ACC112 (cell line): ENCODE measurements at regions not wholly inside any gene's neighbourhood (a gene's known extent, or its start where the extent isn't known, plus 50 kb on each side); places are given as distances from the start of the nearest gene placed in this dataset.

Experiments used
- H2AFZ ChIP-seq: fragments of 200-600 bp; sonication (generic); one replicate; pipeline ENCODE4 v1.6.0; 2017; ENCODE audit warnings: antibody characterized with exemption, low read length; ENCODE audit not compliant: unreplicated experiment
- H3K27ac ChIP-seq: fragments of 200-600 bp; sonication (generic); 2 replicates; pipeline ENCODE4 v1.5.1; 2014; ENCODE audit warnings: low read depth, mild to moderate bottlenecking, antibody characterized with exemption, low read length, moderate library complexity
- H3K27me3 ChIP-seq: fragments of 200-600 bp; sonication (generic); 2 replicates; pipeline ENCODE4 v1.6.1; 2014; ENCODE audit warnings: mild to moderate bottlenecking, antibody characterized with exemption, low read length, moderate library complexity, mixed read lengths; ENCODE audit not compliant: insufficient read depth
- H3K36me3 ChIP-seq: fragments of 200-600 bp; sonication (generic); 2 replicates; pipeline ENCODE4 v1.6.1; 2016; ENCODE audit warnings: mild to moderate bottlenecking, antibody characterized with exemption, low read length, moderate library complexity, mixed read lengths; ENCODE audit not compliant: insufficient read depth
- H3K4me1 ChIP-seq: fragments of 200-600 bp; sonication (generic); one replicate; pipeline ENCODE4 v1.6.1; 2016; ENCODE audit warnings: low read length, mixed read lengths; ENCODE audit not compliant: insufficient read depth, unreplicated experiment, control insufficient read depth
- H3K4me3 ChIP-seq: fragments of 200-600 bp; sonication (generic); 2 replicates; pipeline ENCODE4 v1.5.1; 2014; ENCODE audit warnings: mild to moderate bottlenecking, low read depth, low read length
- H3K79me2 ChIP-seq: fragments of 200-600 bp; sonication (generic); one replicate; pipeline ENCODE4 v1.6.0; 2016; ENCODE audit warnings: low read length; ENCODE audit not compliant: control insufficient read depth, unreplicated experiment, insufficient read depth

DNA sequence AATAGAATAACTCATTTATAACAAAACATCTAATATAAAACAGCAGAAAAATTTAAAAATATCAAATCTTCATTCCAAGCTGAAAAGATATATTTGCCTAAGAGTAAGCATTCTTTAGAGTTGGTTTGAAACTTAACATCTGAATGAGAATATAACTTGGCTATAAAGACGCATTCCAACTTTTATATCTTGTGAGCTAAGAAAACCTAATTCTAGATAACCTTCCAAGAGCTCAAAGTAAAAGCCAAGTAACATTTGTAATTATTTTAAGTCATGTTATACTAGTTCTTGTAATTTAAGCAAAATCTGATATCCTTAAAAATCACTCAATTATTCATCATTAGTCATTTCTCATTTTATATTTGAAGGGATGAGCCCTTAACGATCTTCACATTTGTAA is 368.9 kb downstream of the C12orf50 start:
- peaks cover 5% of the 10 kb centered on the region for H3K4me1 ChIP-seq
- H3K36me3 ChIP-seq: no peaks in the 10 kb centered on the region
- peak overlapping the region; percentile 91 for H2AFZ ChIP-seq
- no peaks in the 10 kb centered on the region for H3K79me2 ChIP-seq
- no peak overlapping the region for H3K27ac ChIP-seq
- no peak overlapping the region for H3K4me3 ChIP-seq
- H3K27me3 ChIP-seq: no peaks in the 10 kb centered on the region

DNA sequence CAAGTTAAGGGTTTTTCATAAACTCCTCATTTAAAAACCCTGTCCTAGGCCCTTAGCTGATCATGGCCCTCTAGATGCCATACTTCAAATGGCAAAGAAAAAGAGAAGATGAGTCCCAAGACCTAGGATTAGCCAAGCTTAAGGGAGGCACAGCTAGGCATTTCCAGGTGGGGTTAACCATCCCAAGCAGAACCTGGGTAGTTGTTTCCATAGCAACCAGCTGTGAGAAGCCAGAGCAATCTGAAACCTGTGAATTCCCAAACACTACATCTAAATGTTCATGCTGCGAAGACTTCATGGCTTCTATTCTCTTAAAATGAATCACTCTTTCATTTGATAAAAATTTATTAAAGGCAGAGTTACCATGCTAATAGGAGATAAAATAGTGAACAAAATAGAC is 372.9 kb downstream of the C12orf50 start:
- Histone ChIP-seq H3K4me1 (peaks cover 6% of the 10 kb centered on the region), H2AFZ (no peak overlapping the region), H3K4me3 (no peak overlapping the region), H3K36me3 (no peaks in the 10 kb centered on the region), H3K27ac (no peak overlapping the region), H3K27me3 (no peaks in the 10 kb centered on the region), H3K79me2 (no peaks in the 10 kb centered on the region)

DNA sequence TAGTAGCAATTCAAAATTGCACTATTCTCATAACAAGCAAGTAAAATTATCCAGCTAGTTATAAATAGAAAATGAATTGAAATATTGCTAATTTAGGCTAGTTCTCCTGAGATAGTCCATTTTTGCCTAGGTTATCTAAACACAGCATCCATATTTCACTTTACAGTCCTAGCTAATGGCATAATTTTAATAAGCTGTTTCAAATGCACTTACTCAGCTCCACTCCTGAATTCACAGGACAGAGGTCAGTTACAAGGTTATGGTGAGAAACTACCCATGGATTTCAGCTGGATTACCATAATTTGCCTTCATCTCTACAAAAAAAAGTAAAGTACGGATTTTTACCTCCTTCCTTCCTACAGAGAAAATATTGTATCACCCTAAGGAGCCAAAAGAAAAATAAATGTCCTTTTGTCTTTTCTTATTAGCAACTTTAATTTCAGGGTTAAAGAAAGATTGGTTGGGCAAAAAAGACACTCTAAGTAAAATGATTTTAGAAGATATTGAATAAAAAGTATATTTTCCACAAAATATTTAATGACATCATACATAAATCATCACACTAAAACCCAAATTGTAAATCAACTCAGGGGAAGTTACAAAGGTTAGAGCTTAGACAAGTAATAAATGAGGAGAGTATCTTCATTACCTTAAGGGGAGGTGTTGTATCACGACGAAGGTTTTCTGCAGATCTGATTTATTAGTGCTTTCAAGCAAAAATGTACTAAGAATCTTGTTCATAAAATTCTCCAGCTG is 377.4 kb downstream of the C12orf50 start:
- H3K27ac ChIP-seq: no peak overlapping the region
- peaks cover 6% of the 10 kb centered on the region for H3K4me1 ChIP-seq
- H3K27me3 ChIP-seq: no peaks in the 10 kb centered on the region
- H2AFZ ChIP-seq: no peak overlapping the region
- no peaks in the 10 kb centered on the region for H3K36me3 ChIP-seq
- H3K4me3 ChIP-seq: no peak overlapping the region
- no peaks in the 10 kb centered on the region for H3K79me2 ChIP-seq

DNA sequence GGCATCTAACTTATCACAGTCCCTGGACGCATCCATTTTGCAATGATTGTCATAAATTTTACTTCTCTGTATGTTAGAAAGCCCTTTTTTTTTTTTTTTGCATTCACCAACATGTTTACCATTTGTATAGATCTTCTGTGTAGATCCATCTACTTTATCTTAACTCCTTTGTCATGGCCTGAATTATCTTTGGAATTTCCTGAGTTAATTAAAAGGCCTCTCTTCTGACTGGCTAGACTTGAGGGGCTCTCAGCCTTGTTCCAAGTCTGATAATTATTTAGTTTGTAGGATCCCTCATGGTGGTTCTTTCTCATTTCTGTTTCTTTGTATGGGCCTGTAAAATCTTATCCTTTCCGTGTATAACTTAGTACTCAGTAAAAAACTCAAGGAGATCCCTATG is 387.0 kb downstream of the C12orf50 start:
- H2AFZ ChIP-seq: no peak overlapping the region
- H3K27me3 ChIP-seq: no peaks in the 10 kb centered on the region
- H3K27ac ChIP-seq: no peak overlapping the region
- no peaks in the 10 kb centered on the region for H3K36me3 ChIP-seq
- H3K4me1 ChIP-seq: no peaks in the 10 kb centered on the region
- no peak overlapping the region for H3K4me3 ChIP-seq
- no peaks in the 10 kb centered on the region for H3K79me2 ChIP-seq

DNA sequence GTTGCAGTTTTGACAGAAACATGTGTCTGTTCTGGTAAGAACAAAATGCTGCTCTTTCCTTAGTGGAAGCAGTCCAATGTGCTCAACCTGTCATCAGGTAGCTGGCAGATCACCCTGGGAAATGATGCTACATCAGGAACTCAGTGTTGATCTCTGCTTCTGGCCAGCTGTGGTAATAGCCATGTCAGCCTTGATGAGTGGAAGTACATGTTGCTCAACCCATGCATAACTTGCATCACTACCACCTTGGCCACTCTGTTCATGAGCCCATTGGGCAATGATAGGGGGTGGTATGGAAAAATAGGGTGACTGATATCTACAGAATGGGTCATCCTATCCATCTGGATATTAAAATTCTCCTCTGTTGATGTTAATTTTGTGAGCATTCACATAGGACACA is 411.0 kb downstream of the C12orf50 start:
- Histone ChIP-seq H3K27ac (no peak overlapping the region), H2AFZ (no peak overlapping the region), H3K27me3 (no peaks in the 10 kb centered on the region), H3K36me3 (no peaks in the 10 kb centered on the region), H3K4me1 (no peaks in the 10 kb centered on the region), H3K79me2 (no peaks in the 10 kb centered on the region), H3K4me3 (no peak overlapping the region)

DNA sequence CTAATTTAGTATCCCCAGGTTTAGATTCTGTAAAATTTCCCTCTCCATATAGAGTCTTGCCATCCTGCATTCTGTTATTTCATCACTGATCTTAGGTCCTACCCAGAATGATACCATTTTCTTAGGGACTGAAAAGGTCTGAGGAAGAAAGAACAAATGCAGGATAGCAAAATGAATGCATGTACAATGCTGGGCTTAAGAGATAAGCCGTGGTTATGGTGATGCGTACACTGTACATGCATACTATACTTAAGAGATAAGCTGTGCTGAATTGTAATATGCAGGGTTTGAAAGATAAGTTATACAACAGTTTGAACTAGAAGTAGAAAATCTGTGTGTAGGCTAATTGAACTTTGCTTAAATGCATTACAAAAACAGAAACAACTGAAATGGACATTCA is 416.2 kb downstream of the C12orf50 start:
- Histone ChIP-seq H3K79me2 (no peaks in the 10 kb centered on the region), H3K4me3 (no peak overlapping the region), H3K27me3 (no peaks in the 10 kb centered on the region), H2AFZ (no peak overlapping the region), H3K27ac (no peak overlapping the region), H3K4me1 (no peaks in the 10 kb centered on the region), H3K36me3 (no peaks in the 10 kb centered on the region)

DNA sequence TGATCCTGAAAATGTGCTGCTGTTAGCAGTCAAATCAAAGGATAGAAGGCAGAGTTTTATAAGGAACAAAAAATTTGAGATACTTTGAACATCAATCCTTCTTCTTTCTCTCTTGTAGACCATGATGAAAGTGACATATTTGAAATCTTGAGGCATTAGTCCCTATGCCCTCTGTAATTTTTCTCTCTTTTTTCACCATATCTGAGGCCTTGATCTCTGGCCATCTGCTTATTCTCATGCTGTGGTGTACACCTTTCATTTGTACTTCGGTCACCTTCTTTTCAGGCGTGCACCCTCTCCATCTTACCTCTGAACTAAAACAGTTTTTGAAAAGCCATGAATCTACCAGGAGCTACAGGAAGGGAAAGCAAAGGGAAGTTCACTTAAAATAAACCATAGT is 420.9 kb downstream of the C12orf50 start:
- Histone ChIP-seq H3K27ac (no peak overlapping the region), H3K36me3 (no peaks in the 10 kb centered on the region), H3K27me3 (no peaks in the 10 kb centered on the region), H2AFZ (no peak overlapping the region), H3K79me2 (no peaks in the 10 kb centered on the region), H3K4me1 (no peaks in the 10 kb centered on the region), H3K4me3 (no peak overlapping the region)

DNA sequence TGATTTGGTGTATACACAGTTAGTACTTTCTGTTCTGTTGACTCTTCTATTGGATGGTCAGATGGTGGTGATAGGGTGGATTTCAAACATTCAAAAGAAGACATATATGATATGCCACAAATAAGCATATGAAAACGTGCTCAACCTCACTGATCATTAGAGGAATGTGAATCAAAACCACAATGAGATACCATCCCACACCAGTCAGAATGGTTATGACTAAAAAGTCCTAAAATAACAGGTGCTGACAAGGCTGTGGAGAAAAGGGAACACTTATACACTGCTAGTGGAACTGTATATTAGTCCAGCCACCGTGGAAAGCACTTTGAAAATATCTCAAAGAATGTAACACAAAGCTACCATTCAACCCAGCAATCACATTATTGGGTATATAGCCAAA is 425.5 kb downstream of the C12orf50 start:
- Histone ChIP-seq H3K4me1 (no peaks in the 10 kb centered on the region), H3K36me3 (no peaks in the 10 kb centered on the region), H2AFZ (no peak overlapping the region), H3K79me2 (no peaks in the 10 kb centered on the region), H3K27ac (no peak overlapping the region), H3K27me3 (no peaks in the 10 kb centered on the region), H3K4me3 (no peak overlapping the region)

DNA sequence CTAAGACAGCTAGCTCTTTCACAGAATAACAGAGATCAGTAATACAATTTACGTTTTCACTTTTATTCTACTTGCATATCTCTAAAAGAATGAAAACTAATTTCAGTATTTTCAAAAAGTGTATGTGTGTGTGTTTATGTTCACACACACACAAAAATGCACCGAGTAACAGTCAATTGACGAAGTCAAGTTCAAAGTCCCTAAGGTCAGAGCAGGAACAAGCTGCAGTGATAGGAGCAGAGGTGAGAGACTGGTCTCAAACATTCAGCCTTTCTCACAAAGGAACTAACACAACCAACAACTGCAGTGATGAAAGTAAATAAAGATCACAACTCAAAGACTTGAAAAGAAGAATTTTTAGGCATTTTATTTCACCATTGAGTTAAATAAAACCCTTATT is 429.7 kb downstream of the C12orf50 start:
- no peak overlapping the region for H2AFZ ChIP-seq
- H3K4me1 ChIP-seq: no peaks in the 10 kb centered on the region
- no peaks in the 10 kb centered on the region for H3K36me3 ChIP-seq
- no peak overlapping the region for H3K27ac ChIP-seq
- H3K27me3 ChIP-seq: no peaks in the 10 kb centered on the region
- H3K79me2 ChIP-seq: no peaks in the 10 kb centered on the region
- H3K4me3 ChIP-seq: no peak overlapping the region

DNA sequence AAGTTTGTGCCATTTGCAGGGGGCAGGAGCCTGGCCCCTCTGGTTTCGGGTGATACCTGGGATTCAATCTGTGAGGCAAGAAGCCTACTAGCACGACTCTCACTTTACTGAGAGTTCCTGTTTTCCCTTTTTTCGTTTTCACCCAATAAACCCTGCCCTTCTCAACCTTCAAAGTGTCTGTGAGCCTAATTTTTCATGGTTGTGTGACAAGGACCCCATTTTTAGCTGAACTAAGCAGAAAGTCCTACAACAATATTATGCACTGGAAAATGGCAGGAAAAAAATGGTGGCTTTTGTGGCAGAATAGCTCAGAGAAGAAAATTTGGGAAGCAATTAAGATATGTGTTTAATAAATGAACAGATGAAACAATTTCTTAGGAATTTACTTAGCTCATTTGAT is 432.1 kb downstream of the C12orf50 start:
- Histone ChIP-seq H3K79me2 (no peaks in the 10 kb centered on the region), H3K36me3 (no peaks in the 10 kb centered on the region), H3K27ac (no peak overlapping the region), H3K4me1 (no peaks in the 10 kb centered on the region), H2AFZ (no peak overlapping the region), H3K4me3 (no peak overlapping the region), H3K27me3 (no peaks in the 10 kb centered on the region)

DNA sequence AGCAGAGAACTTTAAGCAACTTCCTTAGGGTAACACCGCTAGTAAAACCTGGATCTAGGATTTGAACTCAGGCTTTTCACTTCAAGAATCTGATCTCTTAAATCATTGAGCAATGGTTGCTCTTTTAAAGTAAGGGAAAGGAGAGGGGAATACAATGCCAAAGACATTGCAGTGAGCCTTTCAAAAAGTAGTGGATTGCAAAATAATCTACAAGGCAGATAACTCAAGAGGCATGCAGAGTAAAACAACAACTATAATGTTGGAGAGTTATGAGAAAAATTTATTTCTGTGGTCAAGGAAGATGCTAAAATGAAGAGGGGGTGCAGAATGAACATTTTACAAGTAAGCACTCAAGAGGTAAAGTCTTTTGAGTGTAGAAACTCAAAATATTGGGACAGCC is 432.6 kb downstream of the C12orf50 start:
- Histone ChIP-seq H3K27me3 (no peaks in the 10 kb centered on the region), H3K36me3 (no peaks in the 10 kb centered on the region), H3K79me2 (no peaks in the 10 kb centered on the region), H3K4me1 (no peaks in the 10 kb centered on the region), H3K4me3 (no peak overlapping the region), H3K27ac (no peak overlapping the region), H2AFZ (no peak overlapping the region)
